ENCODE measurements at regions not wholly inside any gene's neighbourhood (a gene's known extent, or its start where the extent isn't known, plus 50 kb on each side); places are given as distances from the start of the nearest gene placed in this dataset.

DNA sequence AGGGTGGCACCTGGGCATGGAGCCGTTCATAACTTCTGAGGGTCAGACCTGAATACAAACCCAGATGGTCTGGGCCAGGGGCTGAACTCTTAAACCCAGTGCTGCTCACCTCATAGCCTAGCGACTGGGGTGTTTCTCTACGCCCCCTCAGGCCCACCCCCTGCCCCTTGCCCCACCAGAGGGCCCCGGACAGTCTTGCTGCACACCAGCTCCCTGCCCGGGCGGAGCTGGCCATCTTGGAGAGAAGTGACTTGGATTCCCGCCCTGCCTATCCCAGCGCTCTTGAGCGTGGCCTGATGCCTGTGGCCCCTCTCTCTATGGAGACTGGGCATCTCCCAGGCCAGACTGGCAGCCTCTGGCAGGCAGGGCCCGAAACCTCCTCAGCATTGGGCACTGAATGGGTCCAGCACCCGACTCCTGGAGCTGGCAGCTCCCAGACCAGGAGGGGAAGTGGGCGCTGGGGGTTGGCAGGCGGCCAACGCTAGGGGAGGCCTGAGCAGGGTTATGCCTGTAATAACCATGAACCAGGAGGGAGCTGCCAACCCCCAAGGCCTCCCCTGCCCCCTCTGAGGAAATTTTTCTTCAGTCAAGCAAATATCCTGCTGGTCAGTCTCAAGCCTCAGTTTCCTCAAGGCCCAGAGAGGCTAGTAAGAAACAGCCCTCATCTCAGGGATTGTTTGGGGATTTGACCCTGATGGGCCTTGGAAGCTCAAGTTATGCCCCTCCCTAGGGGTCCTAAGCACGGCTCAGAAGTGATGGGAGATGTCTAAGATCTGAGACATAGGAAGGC, 169.5 kb downstream of the VEGFA start:
- no peaks in the 10 kb centered on the region for H3K9me3 ChIP-seq
- H3K4me3 ChIP-seq = no peak overlapping the region
- H3K27me3 ChIP-seq = no peaks in the 10 kb centered on the region
- 81 to 89% methylated on average over 15 of the region's 15 CpGs for WGBS, 2 donors
- no peaks in the 10 kb centered on the region for H3K36me3 ChIP-seq
- ATAC-seq (peak in 1 of 4 donors; percentile 14), FAIRE-seq (no peak), DNase-seq (peak in 3 of 6 donors; percentile 14 to 44 (median 15))
- no peak overlapping the region for H3K27ac ChIP-seq
- intact Hi-C loops (cut with DNase I) = loop anchor here in 2 of 3 donors (10.0 kb wide), 2 partner anchors 95 to 125 kb away; no protein-coding TSS in a partner anchor
- no peaks in the 10 kb centered on the region for H3K4me1 ChIP-seq
- TF ChIP-seq, protein P1, sequence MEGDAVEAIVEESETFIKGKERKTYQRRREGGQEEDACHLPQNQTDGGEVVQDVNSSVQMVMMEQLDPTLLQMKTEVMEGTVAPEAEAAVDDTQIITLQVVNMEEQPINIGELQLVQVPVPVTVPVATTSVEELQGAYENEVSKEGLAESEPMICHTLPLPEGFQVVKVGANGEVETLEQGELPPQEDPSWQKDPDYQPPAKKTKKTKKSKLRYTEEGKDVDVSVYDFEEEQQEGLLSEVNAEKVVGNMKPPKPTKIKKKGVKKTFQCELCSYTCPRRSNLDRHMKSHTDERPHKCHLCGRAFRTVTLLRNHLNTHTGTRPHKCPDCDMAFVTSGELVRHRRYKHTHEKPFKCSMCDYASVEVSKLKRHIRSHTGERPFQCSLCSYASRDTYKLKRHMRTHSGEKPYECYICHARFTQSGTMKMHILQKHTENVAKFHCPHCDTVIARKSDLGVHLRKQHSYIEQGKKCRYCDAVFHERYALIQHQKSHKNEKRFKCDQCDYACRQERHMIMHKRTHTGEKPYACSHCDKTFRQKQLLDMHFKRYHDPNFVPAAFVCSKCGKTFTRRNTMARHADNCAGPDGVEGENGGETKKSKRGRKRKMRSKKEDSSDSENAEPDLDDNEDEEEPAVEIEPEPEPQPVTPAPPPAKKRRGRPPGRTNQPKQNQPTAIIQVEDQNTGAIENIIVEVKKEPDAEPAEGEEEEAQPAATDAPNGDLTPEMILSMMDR (IDR thresholded peaks at IDR 0.05) = no peak

DNA sequence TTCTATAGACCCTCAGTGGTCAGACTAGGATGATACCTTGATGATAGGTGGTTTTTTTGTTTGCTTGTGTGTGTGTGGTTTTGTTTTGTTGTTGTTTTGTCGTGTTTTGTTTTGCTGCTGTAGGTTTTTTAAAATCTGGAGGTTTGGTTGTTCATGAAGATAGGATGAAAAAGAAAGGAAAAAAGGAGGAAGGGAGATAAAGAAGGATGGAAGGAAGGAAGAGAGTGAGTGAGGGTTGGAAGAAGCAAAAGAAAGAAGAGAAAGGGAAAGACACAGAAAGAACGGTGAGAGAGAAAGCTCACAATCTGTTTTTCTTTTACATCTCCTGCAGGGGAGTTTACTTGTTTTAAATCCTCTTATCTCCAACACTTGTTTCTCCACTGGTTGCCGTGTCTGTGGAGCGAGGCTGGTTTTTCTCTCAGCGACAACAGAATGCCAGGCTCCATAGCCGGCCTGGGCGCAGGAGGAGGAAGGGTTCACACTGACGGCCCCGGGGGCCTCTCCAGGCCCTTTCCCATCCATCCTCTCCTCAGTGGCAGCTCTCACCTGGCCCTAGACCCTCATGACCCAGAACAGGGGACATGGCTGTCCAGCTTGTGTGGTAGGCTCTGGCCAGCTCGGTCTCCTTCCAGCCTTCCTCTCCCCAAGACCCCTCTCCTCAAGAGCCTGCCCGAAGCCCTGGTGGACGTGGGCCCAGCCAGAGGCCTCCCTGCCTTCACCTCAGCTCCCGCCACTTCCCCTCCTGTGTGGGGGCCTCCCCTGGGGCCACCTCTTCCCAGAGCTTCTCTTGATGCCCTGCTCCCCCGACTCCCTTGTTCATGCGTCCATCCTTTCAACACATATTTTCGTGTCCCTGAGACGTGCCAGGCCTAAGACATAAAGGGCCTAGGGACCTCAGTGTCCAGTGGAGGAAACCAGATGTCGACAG, 168.4 kb downstream of the VEGFA start:
- no peak for FAIRE-seq
- Histone ChIP-seq H3K4me3 (no peak overlapping the region), H3K27me3 (no peaks in the 10 kb centered on the region), H3K27ac (no peak overlapping the region), H3K36me3 (no peaks in the 10 kb centered on the region), H3K4me1 (no peaks in the 10 kb centered on the region), H3K9me3 (no peaks in the 10 kb centered on the region)
- DNase-seq = peak in 2 of 6 donors; percentile 8
- ATAC-seq = no peak
- intact Hi-C loops (cut with DNase I) = no loop called here
- TF ChIP-seq, protein P1 (IDR thresholded peaks at IDR 0.05) = no peak
- WGBS, 2 donors = 93 to 94% methylated on average over 18 of the region's 18 CpGs

DNA sequence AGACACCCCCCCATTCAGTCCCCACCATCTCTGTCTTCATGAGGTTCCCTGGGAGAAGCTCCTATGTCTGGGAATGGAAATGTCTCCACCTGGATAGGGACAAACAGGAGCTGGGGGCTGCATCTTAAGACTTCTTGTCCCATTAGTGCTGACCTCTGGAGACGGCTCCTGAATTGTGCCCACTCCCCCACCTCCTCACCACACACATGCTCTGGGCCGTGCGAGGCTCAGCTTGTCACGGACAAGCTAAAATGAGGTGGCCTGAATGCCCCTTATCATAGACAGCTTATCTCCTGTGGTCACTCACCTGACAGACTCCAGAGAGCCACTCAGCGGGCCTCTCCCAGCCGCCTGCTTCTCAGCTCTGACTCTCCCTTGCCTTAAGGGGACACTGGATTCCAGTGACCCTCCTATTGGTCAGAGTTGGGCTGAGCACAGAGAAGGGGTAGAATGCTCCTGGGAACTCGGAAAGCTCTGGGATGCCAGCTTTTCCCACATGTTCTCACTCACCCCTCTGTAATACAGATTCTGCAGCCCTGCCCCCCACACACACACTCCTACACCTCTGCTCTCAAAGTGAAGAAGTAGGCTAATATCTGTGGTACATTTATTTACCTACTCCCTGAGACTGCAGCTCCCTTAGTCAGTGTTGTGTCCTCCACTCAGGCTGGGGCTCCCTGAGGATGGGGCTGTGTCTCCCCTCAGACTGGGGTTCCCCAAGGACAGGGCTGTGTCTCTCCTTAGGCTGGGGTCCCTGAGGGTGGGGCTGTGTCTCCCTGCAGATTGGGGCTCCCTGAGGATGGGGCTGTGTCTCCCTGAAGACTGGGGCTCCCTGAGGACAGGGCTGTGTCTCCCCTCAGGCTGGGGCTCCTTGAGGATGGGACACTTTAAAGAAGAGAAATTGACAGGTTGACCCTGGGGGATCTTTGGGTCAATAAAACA, 167.5 kb downstream of the VEGFA start:
- Histone ChIP-seq H3K9me3 (no peaks in the 10 kb centered on the region), H3K4me3 (no peak overlapping the region), H3K27me3 (no peaks in the 10 kb centered on the region), H3K36me3 (no peaks in the 10 kb centered on the region), H3K4me1 (no peaks in the 10 kb centered on the region), H3K27ac (no peak overlapping the region)
- peak in 2 of 6 donors; percentile 5 to 8 for DNase-seq
- TF ChIP-seq, protein P1 (IDR thresholded peaks at IDR 0.05) = no peak
- FAIRE-seq = no peak
- peak in 2 of 4 donors; percentile 34 to 42 for ATAC-seq
- 47 to 74% methylated on average over 7 of the region's 7 CpGs for WGBS, 2 donors
- intact Hi-C loops (cut with DNase I) = no loop called here

DNA sequence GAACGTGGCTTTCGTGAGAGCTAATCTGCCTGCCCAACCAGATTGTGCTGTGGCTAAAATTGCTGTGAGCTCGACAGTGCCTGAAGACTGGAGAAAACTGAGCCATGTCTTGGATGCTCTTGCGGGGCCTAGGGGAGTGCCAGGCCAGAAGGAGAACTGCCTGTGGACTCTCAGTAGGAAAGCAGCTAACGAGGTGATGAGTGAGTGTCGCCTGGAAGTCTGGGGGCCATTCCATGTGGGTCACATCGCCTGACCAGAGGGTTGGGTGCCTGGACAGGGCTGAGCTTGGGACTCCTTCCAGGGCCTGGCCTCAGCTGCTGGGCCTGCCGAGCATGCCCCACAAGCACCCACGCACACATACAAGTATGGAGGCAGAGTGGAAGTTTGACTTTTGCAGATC, 166.5 kb downstream of the VEGFA start:
- intact Hi-C loops (cut with DNase I) = no loop called here
- ATAC-seq = no peak

More for the DNA sequence above, 166.5 kb downstream of the VEGFA start:
- FAIRE-seq = no peak
- H3K4me3 ChIP-seq = no peak overlapping the region
- H3K27ac ChIP-seq = no peak overlapping the region
- peak in 2 of 6 donors; percentile 6 to 7 for DNase-seq
- no peaks in the 10 kb centered on the region for H3K4me1 ChIP-seq
- no peaks in the 10 kb centered on the region for H3K9me3 ChIP-seq
- WGBS, 2 donors = 82 to 85% methylated on average over 9 of the region's 9 CpGs
- TF ChIP-seq, protein P1 (IDR thresholded peaks at IDR 0.05) = no peak
- H3K27me3 ChIP-seq = no peaks in the 10 kb centered on the region
- H3K36me3 ChIP-seq = no peaks in the 10 kb centered on the region

Data from pancreas (tissue), 10 donors.